ENCODE measurements at regions not wholly inside any gene's neighbourhood (a gene's known extent, or its start where the extent isn't known, plus 50 kb on each side); places are given as distances from the start of the nearest gene placed in this dataset.

DNA sequence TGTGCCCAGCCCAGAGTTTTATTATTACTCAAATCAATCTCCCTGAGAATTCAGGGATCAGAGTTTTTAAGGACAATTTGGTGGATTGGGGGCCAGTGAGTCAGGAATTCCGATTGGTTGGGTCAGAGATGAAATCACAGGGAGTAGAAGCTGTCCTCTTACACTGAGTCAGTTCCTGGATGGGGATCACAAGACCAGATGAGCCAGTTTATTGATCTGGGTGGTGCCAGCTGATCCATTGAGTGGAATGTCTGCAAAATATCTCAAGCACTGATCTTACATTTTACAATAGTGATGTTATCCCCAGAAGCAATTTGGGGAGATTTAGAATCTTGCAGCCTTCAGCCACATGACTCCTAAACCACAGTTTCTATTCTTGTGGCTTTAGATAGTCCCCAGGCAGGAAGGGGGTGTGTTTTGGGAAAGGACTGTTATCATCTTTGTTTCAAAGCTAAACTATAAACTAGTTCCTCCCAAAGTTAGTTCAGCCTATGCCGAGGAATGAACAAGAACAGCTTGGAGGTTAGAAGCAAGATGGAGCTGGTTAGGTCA, 89.1 kb upstream of the CNOT2 start:
- Mint-ChIP-seq H3K9me3 (peaks cover 44% of the 10 kb centered on the region), H3K4me3 (no peak overlapping the region), H3K27ac (no peak overlapping the region), H3K4me1 (ENCODE audit: low read depth) (no peaks in the 10 kb centered on the region), H3K36me3 (ENCODE audit: low read depth) (no peaks in the 10 kb centered on the region), H3K27me3 (no peaks in the 10 kb centered on the region)
- intact Hi-C loops (cut with micrococcal nuclease) = no loop called here

DNA sequence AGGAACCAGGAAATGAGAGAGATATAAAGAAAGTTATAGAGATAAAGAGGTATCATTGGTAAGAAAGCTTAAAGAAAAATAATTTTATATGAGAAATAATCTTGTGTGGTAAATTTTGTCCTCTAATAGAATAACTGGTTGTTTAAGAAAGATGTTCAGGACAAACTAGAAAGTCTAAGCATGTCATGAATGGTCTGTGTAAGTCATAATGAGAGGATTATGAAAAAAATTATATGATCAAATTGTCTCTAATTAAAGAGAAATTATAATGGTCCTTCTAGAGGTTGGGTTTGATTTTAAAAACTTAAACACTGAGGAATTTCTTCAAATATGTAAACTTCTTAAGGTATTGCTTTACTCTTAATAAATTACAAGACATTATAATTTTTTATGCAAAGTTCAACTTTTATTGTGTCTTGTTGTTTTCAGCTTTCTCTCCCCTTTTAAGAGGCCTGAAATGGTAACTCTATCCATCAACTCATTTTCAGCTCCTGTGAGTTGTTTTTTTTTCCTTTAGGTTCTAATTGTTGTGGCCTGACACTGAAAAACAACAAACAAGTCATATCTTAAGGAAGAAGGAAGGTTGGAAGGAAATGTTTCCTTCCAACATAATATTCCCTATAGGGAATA, 88.2 kb upstream of the CNOT2 start:
- intact Hi-C loops (cut with micrococcal nuclease) = no loop called here
- H3K27me3 Mint-ChIP-seq = no peaks in the 10 kb centered on the region
- no peak overlapping the region for H3K4me3 Mint-ChIP-seq
- no peaks in the 10 kb centered on the region for H3K4me1 Mint-ChIP-seq (ENCODE audit: low read depth)
- H3K27ac Mint-ChIP-seq = no peak overlapping the region
- peaks cover 53% of the 10 kb centered on the region for H3K9me3 Mint-ChIP-seq
- no peaks in the 10 kb centered on the region for H3K36me3 Mint-ChIP-seq (ENCODE audit: low read depth)

DNA sequence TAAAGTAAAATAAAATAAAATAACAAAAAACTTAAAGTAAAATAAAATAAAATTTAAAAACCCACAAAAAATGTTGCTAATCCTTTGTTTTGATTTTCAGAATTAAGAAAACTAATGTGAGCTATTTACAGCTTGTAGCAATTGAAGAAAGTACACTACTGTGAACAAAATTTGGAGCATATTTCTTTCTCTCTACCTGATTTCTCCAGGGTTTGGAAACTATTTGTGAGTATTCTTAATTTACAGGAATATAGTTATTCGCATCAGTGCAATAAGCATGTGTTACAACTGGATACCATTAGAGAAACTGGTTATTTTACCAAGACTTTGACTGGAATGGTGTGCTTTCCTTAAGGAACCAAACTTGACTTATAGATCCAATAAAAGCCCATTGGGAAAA, 86.1 kb upstream of the CNOT2 start:
- no peak overlapping the region for H3K4me3 Mint-ChIP-seq
- H3K27me3 Mint-ChIP-seq = no peaks in the 10 kb centered on the region
- peaks cover 58% of the 10 kb centered on the region for H3K9me3 Mint-ChIP-seq
- intact Hi-C loops (cut with micrococcal nuclease) = no loop called here
- H3K4me1 Mint-ChIP-seq (ENCODE audit: low read depth) = no peaks in the 10 kb centered on the region
- H3K36me3 Mint-ChIP-seq (ENCODE audit: low read depth) = no peaks in the 10 kb centered on the region
- H3K27ac Mint-ChIP-seq = no peak overlapping the region

DNA sequence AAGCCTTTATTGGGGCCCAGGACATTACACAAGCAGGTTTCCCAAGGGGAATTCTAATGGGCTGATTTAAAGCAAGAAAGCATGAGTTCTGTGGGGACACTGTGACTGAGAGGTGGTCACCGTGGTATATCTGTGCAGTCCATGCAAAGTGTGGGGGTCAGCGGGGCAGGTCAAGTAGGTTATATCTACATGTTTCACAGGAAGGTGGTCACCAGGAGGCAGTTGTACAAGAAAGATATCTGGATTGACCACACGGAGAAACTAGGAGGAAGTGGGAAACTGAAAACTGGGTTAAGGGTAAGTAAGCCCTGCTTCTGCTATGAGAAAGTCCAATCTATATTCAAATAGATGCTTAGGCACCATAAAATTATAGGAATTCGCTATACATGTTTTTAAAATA, 77.8 kb upstream of the CNOT2 start:
- intact Hi-C loops (cut with micrococcal nuclease) = no loop called here
- no peak overlapping the region for H3K4me3 Mint-ChIP-seq
- no peak overlapping the region for H3K27ac Mint-ChIP-seq
- no peaks in the 10 kb centered on the region for H3K4me1 Mint-ChIP-seq (ENCODE audit: low read depth)
- peaks cover 10% of the 10 kb centered on the region for H3K9me3 Mint-ChIP-seq
- H3K27me3 Mint-ChIP-seq = no peaks in the 10 kb centered on the region
- H3K36me3 Mint-ChIP-seq (ENCODE audit: low read depth) = no peaks in the 10 kb centered on the region

DNA sequence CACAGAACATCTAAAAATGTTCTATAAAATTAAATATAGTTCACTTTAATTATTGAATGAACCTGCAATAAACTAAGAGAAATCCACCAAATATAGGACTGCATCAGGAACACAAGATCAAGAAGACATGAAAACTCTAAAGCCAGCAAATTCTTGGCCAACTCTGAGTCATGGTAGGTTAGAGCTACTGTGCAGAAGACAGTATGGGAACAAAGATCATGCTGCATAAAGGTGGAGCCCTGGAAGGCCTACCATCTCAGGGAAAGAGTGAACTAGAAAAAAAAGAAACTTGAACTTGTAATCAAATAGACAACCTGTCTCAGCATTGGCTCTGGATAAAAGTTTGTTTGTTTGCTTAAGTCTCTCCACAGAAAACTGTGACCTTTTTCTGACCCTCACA, 66.9 kb upstream of the CNOT2 start:
- no peaks in the 10 kb centered on the region for H3K36me3 Mint-ChIP-seq (ENCODE audit: low read depth)
- no peaks in the 10 kb centered on the region for H3K27me3 Mint-ChIP-seq
- H3K9me3 Mint-ChIP-seq = no peaks in the 10 kb centered on the region
- no peak overlapping the region for H3K27ac Mint-ChIP-seq
- no peaks in the 10 kb centered on the region for H3K4me1 Mint-ChIP-seq (ENCODE audit: low read depth)
- H3K4me3 Mint-ChIP-seq = no peak overlapping the region
- intact Hi-C loops (cut with micrococcal nuclease) = no loop called here

DNA sequence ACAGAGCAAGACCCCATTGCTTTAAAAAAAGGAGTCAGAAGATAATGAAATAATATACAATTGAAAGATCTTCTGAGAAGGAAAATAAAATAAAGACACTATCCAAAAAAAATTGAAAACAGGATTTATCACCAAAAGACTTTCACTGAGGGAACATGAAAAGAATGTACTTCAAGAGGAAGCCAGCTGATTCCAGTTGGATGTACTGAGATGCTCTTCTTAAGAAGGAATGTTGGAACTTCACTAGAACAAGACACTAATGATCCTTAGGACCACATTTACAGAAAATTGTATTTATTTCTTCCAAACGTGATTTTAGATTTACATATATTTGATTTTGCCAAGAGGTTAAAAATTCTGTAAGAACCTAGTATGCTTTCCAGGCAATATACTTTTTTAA, 65.6 kb upstream of the CNOT2 start:
- no peak overlapping the region for H3K27ac Mint-ChIP-seq
- no peaks in the 10 kb centered on the region for H3K9me3 Mint-ChIP-seq
- intact Hi-C loops (cut with micrococcal nuclease) = no loop called here
- no peaks in the 10 kb centered on the region for H3K36me3 Mint-ChIP-seq (ENCODE audit: low read depth)
- no peaks in the 10 kb centered on the region for H3K27me3 Mint-ChIP-seq
- no peak overlapping the region for H3K4me3 Mint-ChIP-seq
- H3K4me1 Mint-ChIP-seq (ENCODE audit: low read depth) = no peaks in the 10 kb centered on the region

DNA sequence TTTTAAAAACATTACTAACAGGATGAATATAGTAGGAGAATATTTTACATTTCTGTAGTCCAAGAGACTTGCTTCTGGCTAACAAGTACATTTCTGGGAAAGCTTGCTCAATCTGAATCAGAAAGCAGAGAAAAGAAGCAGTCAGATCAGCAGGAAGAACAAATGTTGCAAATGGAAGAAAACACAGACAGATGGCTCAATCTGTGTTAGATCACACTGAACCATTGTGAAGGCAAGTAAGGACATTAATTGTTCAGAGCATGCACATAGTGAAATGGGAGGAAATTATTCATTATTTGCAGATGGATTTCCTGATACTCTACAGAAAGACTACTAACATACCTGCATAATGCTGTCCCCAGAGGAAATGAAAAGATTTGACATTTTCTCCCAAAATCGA, 65.2 kb upstream of the CNOT2 start:
- H3K36me3 Mint-ChIP-seq (ENCODE audit: low read depth) = no peaks in the 10 kb centered on the region
- no peaks in the 10 kb centered on the region for H3K4me1 Mint-ChIP-seq (ENCODE audit: low read depth)
- H3K4me3 Mint-ChIP-seq = no peak overlapping the region
- H3K9me3 Mint-ChIP-seq = no peaks in the 10 kb centered on the region
- intact Hi-C loops (cut with micrococcal nuclease) = no loop called here
- no peak overlapping the region for H3K27ac Mint-ChIP-seq
- H3K27me3 Mint-ChIP-seq = no peaks in the 10 kb centered on the region

DNA sequence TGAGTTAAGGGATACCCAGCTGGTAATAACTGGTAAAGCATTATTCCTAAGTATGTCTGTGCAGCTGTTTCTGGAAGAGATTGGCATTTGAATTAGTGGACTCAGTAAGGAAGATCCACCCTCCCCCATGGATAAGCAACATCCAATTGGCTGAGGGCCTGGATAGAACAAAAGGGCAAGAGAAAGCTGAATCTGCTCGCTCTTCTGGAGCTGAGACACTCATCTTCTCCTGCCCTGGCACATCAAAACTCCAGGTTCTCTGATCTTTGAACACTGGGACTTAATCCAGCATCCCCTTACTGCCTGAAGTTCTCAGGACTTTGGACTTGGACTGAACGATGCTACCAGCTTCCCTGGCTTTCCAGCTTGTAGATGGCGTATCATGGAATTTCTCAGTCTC, 63.1 kb upstream of the CNOT2 start:
- H3K4me3 Mint-ChIP-seq = no peak overlapping the region
- H3K27me3 Mint-ChIP-seq = no peaks in the 10 kb centered on the region
- no peaks in the 10 kb centered on the region for H3K36me3 Mint-ChIP-seq (ENCODE audit: low read depth)
- intact Hi-C loops (cut with micrococcal nuclease) = no loop called here
- no peaks in the 10 kb centered on the region for H3K9me3 Mint-ChIP-seq
- H3K27ac Mint-ChIP-seq = no peak overlapping the region
- no peaks in the 10 kb centered on the region for H3K4me1 Mint-ChIP-seq (ENCODE audit: low read depth)

DNA sequence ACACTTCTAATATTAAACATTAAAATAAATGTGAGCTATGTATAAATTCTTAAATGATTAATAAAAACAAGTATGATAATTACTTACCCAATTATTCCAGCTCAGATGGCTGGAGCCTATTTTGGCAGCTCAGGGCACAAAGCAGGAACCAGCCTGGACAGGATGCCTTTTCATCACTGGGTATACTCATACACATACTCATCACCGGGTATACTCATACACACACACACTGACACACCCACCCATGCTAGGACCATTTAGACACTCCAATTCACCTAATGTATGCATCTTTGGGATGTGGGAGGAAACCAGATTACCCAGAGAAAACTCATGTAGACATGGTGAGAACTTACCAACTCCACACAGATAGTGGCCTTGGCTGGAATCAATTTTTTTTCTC, 57.9 kb upstream of the CNOT2 start:
- H3K27me3 Mint-ChIP-seq = no peaks in the 10 kb centered on the region
- no peak overlapping the region for H3K4me3 Mint-ChIP-seq

DNA sequence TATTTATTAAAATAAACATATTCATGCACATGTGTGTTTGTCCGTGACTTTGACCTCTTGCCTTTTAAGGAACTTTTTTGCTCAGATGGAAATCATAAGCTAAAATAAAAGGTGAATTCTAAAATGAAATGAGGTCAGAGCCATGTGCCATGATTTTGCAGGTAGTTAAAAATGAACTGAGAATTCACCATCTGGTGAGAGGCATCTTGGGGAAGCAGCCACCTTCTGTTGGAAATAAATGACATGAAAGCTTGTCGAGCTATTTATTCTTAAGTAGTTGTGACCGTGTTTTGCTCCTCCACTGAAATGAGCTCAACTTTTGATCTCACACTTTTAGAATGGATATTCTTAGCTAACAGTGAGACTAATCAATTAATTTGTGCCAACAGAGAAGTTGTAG, 56.8 kb upstream of the CNOT2 start:
- peaks cover 2% of the 10 kb centered on the region for H3K27me3 Mint-ChIP-seq
- H3K36me3 Mint-ChIP-seq (ENCODE audit: low read depth) = no peaks in the 10 kb centered on the region
- no peaks in the 10 kb centered on the region for H3K4me1 Mint-ChIP-seq (ENCODE audit: low read depth)
- H3K27ac Mint-ChIP-seq = no peak overlapping the region
- H3K9me3 Mint-ChIP-seq = no peaks in the 10 kb centered on the region
- intact Hi-C loops (cut with micrococcal nuclease) = no loop called here
- no peak overlapping the region for H3K4me3 Mint-ChIP-seq

More for the DNA sequence above, 57.9 kb upstream of the CNOT2 start:
- Mint-ChIP-seq H3K36me3 (ENCODE audit: low read depth) (no peaks in the 10 kb centered on the region), H3K9me3 (no peaks in the 10 kb centered on the region), H3K27ac (no peak overlapping the region), H3K4me1 (ENCODE audit: low read depth) (no peaks in the 10 kb centered on the region)
- intact Hi-C loops (cut with micrococcal nuclease) = no loop called here

DNA sequence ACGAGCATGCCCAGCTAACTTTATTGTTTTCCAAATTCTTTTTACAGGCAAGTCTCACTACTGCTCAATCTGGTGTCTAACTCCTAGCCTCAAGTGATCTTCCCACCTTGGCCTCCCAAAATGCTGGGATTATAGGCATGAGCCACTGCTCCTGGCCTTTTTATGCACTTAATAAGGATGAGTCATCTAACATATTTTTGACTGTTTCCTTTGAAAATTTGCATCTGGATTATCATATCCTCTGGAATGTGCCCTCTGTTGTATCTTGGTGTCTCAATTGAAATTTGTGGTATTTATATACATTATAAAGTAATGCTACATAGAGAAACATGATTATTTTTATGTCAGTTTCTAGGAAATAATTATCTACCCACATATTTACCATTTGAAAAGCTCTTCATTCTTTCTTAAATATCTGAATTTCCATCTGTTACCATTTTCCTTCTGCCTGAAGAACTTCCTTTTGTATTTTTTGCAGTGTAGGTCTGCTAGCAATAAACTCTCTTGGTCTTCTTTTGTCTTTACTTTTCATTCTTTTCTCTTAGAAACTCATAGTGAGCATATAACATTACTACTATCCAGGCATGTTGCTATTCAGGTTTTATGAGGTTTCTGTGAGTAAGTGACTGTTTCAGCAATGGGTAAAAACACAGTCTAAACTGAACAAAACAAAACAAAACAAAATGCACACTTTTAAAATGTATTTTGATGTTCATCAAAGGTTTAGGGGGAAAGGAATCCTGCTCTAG, 52.8 kb upstream of the CNOT2 start:
- H3K4me1 Mint-ChIP-seq (ENCODE audit: low read depth) = peaks cover under 1% of the 10 kb centered on the region
- no peak overlapping the region for H3K4me3 Mint-ChIP-seq
- no peak overlapping the region for H3K27ac Mint-ChIP-seq
- H3K27me3 Mint-ChIP-seq = peaks cover 2% of the 10 kb centered on the region
- no peaks in the 10 kb centered on the region for H3K36me3 Mint-ChIP-seq (ENCODE audit: low read depth)
- H3K9me3 Mint-ChIP-seq = no peaks in the 10 kb centered on the region
- intact Hi-C loops (cut with micrococcal nuclease) = no loop called here

All from dendritic cell treated with granulocyte-macrophage colony-stimulating factor and Interleukin-4, amounts not matched to agents 40 ng/mL and 50 ng/mL, for 4 days (primary cell).